ENCODE measurements at regions not wholly inside any gene's neighbourhood (a gene's known extent, or its start where the extent isn't known, plus 50 kb on each side); places are given as distances from the start of the nearest gene placed in this dataset.

- no peak for FAIRE-seq
- TF ChIP-seq CTCF (IDR thresholded peaks at IDR 0.05) = no peak
- Histone ChIP-seq H3K27ac (no peak overlapping the region), H3K4me3 (no peak overlapping the region), H3K4me1 (peaks cover 0 to 4% (median 4%) of the 10 kb centered on the region in 3 donors), H3K9me3 (no peaks in the 10 kb centered on the region), H3K27me3 (no peaks in the 10 kb centered on the region), H3K36me3 (no peaks in the 10 kb centered on the region)
- 97 to 98% methylated on average over 1 of the region's 1 CpG for WGBS, 2 donors
- intact Hi-C loops (cut with DNase I) = no loop called here
- no peak for ATAC-seq
- DNase-seq = no peak
These were observed 79.3 kb upstream of the MMADHC start for GRCh38 chr2:149666809-149667320.

DNA sequence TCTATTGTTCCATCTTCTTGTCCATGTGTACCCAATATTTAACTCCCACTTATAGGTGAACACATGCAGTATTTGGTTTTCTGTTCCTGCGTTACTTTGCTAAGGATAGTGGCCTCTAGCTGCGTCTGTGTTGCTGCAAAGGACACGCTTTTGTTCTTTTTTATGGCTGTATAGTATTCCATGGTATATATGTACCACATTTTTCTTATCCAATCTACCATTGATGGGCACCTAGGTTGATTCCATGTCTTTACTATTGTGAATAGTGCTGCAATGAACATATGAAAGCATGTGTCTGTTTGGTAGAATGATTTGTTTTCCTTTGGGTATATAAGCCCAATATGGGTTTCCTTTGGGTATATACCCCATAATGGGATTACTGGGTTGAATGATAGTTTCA lies 77.3 kb upstream of the MMADHC start:
- H3K27me3 ChIP-seq = no peaks in the 10 kb centered on the region
- FAIRE-seq = no peak
- H3K9me3 ChIP-seq = no peaks in the 10 kb centered on the region
- intact Hi-C loops (cut with DNase I) = no loop called here
- no peaks in the 10 kb centered on the region for H3K36me3 ChIP-seq
- ATAC-seq = no peak
- no peak overlapping the region for H3K4me3 ChIP-seq
- no peak overlapping the region for H3K27ac ChIP-seq
- DNase-seq = no peak
- 93 to 95% methylated on average over 3 of the region's 3 CpGs for WGBS, 2 donors
- H3K4me1 ChIP-seq = peaks cover 6 to 11% (median 8%) of the 10 kb centered on the region in 3 donors
- TF ChIP-seq CTCF (IDR thresholded peaks at IDR 0.05) = no peak

DNA sequence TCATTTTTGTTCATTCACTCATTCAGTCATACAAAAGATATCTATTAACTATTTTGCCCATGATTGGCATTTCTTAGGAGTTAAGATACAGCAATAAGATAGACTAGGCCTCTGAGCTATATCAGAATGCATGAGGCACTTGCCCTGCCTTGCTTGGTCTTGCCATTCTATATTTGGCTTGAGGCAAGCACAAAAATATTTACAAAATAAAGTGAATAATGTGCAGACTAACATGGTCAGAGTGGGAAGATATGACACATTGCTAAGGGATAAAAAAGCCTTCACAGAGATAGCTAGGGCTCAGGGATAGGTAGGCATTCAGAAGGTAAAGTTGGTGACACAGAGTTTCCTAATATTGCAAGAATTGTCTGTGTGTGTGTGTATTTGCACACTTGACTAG lies 75.0 kb upstream of the MMADHC start:
- Histone ChIP-seq H3K36me3 (no peaks in the 10 kb centered on the region), H3K27ac (no peak overlapping the region), H3K4me1 (peaks cover 6 to 11% (median 8%) of the 10 kb centered on the region in 3 donors), H3K9me3 (no peaks in the 10 kb centered on the region), H3K27me3 (no peaks in the 10 kb centered on the region), H3K4me3 (no peak overlapping the region)
- FAIRE-seq = no peak
- DNase-seq = no peak
- no peak for TF ChIP-seq CTCF (IDR thresholded peaks at IDR 0.05)
- intact Hi-C loops (cut with DNase I) = no loop called here
- ATAC-seq = no peak

DNA sequence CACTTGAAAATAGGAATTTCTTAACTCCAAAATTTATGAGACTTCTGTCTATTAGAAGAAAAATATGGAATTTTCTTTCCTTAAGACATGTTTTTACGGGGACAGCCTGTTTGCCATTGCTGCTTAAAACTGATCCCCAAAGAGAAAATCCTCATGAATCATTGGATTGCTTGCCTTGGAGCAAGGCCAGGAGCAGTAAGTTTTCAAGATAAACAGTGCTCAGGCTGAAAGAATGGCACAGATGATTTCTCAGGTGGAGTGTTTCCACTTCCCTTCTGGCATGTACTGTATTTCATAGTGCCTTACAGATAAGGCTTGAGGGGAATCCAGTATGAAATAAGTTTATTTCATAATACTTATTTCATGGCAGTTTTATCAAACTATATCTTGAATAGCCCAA lies 74.3 kb upstream of the MMADHC start:
- TF ChIP-seq CTCF (IDR thresholded peaks at IDR 0.05) = no peak
- no peak for FAIRE-seq
- Histone ChIP-seq H3K4me3 (no peak overlapping the region), H3K36me3 (no peaks in the 10 kb centered on the region), H3K4me1 (peaks cover 6 to 11% (median 8%) of the 10 kb centered on the region in 3 donors), H3K9me3 (no peaks in the 10 kb centered on the region), H3K27me3 (no peaks in the 10 kb centered on the region), H3K27ac (peak overlapping the region in 1 of 4 donors; percentile 5)
- peak; percentile 77 to 95 (median 94) for ATAC-seq
- peak in 4 of 6 donors; percentile 33 to 48 (median 34) for DNase-seq
- intact Hi-C loops (cut with DNase I) = no loop called here
- 10 to 12% methylated on average over 1 of the region's 1 CpG for whole genome bisulfite sequencing, 2 donors

DNA sequence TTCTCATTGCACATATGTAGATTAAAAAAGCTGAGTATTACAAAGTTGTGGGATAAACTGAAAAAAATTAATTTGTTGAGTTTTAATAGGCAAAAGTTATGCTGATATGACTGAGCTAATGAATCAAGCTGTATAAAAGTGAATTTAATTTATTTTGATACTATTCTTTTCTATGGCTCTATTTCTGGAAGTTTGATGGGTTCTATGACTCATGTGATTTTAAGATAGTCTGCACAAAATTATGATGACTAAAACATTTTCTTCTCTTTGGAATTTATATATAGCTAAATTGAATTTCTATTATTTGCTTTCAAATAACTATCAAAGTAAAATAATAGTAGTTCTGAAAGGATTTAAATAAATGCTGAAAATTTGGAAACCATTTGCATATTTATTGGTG lies 71.0 kb upstream of the MMADHC start:
- DNase-seq (no peak), ATAC-seq (no peak), FAIRE-seq (no peak)
- Histone ChIP-seq H3K4me3 (no peak overlapping the region), H3K27me3 (no peaks in the 10 kb centered on the region), H3K4me1 (peaks cover 6 to 11% (median 8%) of the 10 kb centered on the region in 3 donors), H3K9me3 (no peaks in the 10 kb centered on the region), H3K27ac (no peak overlapping the region), H3K36me3 (no peaks in the 10 kb centered on the region)
- intact Hi-C loops (cut with DNase I) = no loop called here
- TF ChIP-seq CTCF (IDR thresholded peaks at IDR 0.05) = no peak
